ENCODE measurements at regions not wholly inside any gene's neighbourhood (a gene's known extent, or its start where the extent isn't known, plus 50 kb on each side); places are given as distances from the start of the nearest gene placed in this dataset.
"Not testable (repeated sequence)": the region's sequence is repeated elsewhere in the genome, so short reads cannot be mapped to it uniquely, and the experiment has no call there.

DNA sequence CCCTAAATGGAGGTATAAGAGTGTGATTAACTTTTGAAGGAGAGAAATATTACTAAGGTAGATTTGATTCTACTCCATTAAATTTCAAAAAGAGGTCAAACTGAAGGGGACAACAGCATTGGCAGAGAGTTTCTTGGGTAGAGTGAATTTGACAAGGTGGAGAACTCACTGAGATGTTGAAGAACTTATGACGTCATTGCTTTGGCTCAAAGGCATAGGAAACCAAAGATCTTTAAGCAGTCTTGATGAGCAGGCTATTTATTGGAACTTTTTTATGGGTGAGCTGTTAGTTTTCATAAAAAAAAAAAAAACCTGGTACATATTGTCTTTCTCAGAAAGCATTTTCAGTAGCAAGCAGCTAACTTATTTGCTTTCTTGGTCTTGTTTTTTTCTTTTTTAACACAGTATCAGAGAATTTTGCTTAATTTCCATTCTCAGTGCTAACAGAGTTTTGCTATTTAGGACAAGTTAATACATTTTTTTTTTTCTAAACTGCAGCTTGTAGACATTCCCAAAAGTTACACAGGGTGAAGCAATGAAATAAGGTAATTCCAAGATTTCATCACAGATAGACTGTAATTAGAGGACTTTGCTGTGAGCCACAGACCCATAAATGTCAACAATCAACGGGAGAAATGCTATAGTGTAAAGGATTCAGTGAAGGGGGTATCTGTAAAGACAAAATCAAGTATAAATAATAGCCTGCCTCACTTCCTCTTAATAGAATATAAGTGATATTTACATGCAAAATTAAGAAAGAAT is 412.2 kb upstream of the KLHL1 start:
- DNase-seq (ENCODE audit: low spot score), result no peak

DNA sequence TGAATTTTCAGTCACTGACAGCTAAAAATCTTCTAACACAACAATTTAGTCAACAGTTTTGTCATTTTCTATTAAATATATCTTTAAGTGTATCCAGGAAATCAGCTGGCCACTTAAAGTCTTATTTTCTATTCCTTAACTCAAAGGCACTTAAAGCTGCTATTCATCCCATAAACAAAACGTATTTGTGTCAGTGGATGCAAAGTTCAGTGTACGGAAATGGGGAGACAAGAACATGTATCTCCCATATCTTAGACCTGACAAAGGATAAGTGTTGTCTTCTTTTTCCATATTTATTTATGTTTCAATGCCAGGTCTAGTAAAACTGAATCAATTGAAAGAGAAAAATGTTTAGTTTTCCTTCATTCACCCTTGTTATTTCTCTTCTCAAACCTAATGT is 409.8 kb upstream of the KLHL1 start:
- DNase-seq (ENCODE audit: low spot score), result no peak

DNA sequence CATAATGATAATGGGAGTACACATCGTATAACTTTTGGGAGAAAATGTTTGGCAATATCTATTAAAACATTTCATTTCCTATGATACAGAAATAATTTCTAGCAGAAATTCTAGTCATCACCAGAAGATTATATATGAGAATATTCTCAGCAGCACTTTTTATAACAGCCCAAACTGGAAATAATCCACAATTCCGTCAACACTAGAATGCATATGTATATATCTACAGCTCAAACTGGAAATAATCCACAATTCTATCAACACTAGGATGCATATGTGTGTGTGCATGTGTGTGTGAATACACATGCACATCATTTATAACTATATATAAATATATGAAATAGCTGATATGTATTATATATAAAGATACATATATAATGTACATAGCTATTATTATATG is 408.0 kb upstream of the KLHL1 start:
- DNase-seq (ENCODE audit: low spot score), result no peak

DNA sequence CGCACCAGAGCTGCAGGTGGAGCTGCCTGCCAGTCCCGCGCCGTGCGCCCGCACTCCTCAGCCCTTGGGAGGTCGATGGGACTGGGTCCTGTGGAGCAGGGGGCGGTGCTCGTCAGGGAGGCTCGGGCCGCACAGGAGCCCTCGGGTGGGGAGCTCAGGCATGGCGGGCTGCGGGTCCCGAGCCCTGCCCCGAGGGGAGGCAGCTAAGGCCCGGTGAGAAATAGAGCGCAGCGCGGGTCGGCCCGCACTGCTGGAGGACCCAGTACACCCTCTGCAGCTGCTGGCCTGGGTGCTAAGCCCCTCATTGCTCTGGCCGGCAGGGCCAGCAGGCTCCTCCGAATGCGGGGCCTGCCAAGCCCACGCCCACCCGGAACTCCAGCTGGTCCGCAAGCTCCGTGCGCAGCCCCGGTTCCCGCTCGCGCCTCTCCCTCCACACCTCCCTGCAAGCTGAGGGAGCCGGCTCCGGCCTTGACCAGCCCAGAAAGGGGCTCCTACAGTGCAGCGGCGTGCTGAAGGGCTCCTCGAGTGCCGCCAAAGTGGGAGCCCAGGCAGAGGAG is 403.7 kb upstream of the KLHL1 start:
- DNase-seq (ENCODE audit: low spot score), result not testable (repeated sequence)

DNA sequence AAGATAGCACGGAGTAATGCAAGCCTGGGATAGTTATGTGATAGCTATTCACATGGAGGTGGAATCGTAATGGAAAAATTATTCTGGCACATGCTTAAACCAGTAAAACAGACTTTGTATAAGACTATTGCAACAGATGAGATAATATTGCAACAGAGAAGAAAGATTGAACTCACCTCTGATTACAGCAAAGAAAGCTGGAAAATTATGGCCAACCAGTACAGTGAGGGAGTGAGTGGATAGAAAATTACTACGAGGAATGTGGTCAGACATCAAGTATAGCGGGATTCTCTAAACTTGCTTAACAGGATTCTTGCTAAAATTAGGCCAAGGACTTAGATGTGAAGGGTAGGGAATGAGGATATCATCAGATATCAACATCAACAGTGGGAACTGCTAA is 397.6 kb upstream of the KLHL1 start:
- DNase-seq (ENCODE audit: low spot score), result peak; percentile 41

DNA sequence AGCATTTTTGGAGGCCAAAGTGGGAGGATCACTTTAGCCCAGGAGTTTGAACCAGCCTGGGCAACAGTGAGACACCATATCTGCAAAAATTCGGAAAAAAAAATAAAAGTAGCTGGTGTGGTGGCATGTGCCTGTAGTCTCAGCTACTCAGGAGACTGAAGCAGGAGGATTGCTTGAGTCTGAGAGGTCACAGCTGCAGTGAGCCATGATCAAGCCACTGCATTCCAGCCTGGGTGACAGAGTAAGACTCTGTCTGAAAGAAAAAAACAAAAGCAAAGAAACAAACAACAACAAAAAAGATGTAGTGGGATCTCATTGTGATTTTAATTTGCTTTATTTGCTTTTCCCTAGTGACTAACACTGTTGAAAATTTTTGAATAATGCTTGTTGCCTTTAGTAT is 394.7 kb upstream of the KLHL1 start:
- DNase-seq (ENCODE audit: low spot score), result no peak

DNA sequence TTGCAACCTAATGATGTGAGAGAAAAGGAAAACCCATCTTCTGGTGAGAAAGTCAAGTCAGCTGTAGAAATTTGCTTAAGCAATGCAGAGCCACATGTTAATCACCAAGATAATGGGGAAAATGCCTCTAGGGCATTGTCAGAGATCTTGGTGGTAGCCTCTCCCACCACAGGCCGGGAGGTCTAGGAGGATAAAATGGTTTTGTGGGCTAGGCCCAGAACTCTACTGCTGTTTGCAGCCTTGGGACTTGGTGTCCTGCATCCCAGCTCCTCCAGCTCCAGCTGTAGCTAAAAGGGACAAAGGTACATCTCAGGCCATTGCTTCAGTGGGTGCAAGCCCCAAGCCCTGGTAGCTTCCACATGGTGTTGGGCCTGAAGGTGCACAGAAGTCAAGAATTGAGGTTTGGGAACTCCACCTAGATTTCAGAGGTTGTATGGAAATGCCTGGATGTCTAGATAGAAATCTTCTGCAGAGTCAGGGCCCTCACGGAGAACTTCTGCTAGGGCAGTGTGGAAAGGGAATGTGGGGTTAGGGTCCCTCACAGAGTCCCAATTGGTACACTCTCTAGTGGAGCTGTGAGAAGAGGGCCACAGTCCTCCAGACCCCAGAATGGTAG is 382.2 kb upstream of the KLHL1 start:
- no peak for DNase-seq (ENCODE audit: low spot score)

DNA sequence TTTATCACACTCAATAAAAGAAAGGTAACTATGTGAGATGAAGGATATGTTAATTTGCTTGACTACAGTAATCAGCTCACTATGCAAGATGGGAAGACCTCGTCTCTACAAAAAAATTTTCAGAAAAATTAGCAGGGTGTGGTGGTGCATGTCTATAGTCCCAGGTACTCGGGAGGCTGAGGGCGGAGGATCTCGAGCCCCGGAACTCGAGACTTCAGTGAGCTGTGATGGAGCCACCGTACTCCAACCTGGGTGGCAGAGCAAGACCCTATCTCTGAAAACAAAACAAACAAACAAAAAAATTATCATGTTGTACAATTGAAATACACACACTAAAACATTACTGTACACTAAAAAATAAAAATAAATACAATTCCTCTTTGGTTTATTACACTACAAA is 376.7 kb upstream of the KLHL1 start:
- no peak for DNase-seq (ENCODE audit: low spot score)

DNA sequence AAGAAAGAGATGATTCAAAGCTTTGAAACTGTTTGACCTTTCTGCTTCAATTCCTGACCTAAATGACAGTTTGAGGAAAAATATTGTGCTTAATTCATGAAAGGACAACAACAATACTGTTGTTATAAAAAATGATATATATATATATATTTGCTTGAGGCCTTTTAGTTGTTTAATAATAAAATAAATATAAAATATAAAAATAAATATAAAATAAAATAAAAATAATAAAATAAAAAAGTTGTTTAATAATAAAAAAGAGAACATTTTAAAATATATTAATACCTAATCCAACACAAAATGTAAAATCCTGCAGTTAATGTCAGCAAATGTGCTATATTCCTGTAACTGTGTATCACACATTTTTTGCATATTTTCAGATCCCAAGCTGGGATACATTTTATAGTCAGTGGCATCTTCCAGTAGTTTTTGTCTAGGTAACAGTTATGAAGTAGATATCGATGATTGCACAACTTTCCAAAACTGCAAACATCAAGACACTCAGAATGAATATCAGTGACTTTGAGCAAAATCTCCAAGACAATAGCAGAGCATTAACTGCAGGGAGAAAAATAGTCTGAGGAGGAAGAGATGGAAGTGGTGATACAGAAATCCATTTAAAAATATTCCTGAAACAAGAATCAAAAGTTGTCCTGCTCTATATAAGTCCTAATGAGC is 375.5 kb upstream of the KLHL1 start:
- no peak for DNase-seq (ENCODE audit: low spot score)

DNA sequence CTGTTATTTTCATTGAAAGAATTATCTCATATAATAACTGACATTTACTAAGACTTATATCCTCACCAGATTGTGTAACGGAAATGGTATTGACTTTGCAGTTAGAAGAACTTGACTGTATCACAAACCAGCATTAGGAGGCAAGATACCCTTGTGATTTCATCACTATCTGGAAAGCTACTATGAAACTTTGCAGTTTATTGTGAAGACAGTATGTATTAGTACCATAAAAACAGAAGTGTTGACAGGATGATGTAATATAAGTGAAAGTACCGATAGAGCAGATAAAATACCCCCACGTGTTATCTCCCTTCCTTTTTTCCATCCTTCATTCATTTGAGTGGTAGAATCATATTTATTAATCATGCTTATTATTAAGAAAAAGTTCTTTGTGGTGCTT is 365.7 kb upstream of the KLHL1 start:
- DNase-seq (ENCODE audit: low spot score), result no peak

DNA sequence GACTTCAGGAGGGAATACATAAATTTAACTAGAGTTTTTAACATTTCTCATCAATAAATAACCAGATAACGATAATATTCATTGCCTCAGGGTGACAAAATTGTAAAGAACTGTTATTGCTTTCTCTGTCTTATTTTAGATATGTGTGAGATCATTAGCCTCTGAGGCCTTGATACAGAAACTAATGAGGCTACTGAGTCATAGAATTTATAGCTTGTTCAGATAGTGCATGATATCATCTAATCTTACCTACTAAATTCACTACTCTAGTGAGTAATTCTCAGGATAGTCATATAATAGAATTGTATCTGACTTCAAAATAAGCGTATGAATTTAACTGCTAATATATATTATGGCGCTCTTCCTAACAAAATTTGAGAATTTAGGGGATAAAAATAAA is 360.8 kb upstream of the KLHL1 start:
- no peak for DNase-seq (ENCODE audit: low spot score)

DNA sequence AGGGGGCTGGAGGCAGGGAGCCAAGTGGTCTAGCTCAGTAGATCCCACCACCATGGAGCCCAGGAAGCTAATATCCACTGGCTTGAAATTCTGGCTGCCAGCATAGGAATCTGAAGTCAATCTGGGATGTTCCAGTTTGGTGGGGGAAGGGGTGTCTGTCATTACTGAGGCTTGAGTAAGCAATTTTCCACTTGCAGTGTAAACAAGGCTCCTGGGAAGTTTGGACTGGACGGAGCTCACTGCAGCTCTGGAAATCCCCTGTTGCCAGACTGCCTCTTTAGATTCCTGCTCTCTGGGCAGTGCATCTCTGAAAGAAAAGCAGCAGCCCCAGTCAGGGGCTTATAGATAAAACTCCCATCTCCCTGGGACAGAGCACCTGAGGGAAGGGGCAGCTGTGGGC is 349.2 kb upstream of the KLHL1 start:
- no peak for DNase-seq (ENCODE audit: low spot score)

DNA sequence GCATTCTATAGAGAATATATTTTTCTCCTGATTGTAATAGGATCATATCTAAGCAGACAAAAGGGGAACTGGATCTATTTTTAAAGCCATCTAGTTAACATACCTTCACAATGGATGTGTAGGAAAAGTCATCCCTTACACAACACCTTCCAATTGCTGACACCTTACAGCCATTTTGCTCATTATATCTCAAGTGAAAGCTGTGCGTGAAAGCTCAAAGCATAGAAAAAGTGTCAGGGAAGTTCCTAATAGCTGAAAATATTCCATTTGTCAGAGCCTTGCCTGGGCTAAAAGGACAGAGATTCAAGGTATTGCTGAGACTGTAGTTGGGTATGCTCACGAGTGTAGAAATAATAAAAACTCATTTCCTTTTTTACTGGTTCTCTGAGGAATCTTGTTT is 340.6 kb upstream of the KLHL1 start:
- DNase-seq (ENCODE audit: low spot score), result no peak

DNA sequence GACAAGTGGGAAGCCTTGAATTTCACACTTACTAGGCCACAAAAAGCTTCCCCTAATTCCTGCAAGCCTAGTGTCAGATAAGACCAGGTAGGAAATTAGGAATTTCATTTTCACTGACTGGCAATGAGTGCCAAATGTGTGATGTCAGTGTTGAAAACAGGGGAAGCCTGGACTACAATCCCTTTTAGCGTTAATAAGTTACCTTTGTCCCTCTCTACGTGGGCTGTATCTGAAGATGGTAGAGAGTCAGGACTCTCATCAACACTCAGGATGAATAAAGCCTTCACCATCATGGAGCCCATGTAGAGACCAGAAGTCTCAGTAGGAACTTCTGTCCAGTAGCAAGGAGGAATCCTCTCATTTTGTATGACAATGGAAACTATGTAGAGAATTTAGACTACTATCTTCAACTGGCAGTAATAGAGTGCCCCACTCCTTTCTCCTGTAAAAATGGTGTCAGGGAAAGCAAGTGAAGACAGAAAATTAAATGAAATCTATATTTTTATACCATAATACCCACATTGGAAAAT is 324.1 kb upstream of the KLHL1 start:
- no peak for DNase-seq (ENCODE audit: low spot score)

DNA sequence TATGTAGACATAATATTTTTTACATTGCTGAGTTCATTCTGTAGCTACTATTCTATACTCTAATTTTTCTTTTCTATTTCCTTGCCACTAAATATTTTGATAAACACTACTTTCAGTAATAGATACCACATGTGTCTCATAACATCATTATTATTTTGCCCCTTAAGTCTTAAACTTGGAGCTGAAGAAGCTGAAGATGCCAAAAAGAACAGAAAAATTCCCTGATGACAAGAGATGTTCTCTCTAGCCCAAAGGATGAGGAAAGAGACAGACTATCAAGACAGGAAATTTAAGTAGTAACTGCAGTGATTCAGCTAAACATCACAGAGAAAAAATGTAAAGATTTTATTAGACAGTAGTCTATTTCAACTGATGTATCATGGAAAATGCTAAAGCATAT is 322.0 kb upstream of the KLHL1 start:
- DNase-seq (ENCODE audit: low spot score), result no peak

DNA sequence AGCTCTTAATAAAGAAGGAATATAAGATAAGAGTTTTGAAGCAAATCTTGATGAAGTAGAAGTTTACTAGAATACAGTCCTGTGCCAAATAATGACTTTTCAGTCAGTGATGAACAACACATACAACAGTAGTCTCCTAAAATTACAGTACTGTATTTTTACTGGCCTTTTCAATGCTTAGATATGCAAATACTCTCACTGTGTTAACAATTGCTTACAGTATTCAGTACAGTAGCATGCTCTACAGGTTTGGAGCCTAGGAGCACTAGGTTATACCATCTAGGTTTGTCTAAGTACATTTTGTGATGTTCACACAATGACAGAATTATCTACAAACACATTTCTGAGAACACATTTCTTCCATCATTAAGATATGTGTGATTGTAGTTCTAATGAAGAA is 316.7 kb upstream of the KLHL1 start:
- DNase-seq (ENCODE audit: low spot score), result no peak

DNA sequence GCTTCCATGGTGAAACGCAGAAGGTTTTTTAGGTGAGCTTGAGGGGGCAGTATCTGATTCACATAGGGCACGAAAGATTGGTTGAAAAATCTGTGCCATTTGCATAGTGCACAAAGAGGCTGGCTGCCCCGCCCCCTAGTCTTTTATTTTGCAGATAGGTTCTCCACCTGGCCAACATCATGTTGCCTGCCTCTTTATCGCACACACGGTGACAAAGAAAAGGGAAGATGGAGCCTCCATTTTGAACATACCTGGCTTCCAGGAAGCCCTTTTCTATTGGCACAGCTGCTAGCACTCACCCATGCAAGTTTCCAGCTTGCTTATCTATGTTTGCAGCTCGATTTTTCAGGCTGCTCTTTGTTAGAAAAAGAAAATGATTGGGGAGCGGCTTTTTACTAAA is 316.2 kb upstream of the KLHL1 start:
- no peak for DNase-seq (ENCODE audit: low spot score)

DNA sequence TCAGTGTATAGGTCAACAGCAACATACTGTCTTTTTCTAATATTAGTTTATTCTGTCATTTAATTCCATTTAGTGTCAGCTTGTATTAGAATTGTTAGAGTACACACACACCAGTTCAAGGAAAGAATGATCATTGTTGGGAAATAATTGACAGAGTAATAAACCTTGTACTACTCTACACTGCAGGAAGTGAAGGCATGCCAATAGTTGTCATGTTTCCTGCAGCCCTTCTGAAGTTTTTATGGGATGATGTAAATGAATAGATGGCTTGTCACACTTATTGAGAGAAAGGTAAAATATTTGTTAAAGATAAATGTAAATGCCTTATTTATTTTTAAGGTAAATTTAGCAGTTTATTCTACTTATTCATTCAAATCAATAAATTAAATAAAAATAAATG is 306.9 kb upstream of the KLHL1 start:
- DNase-seq (ENCODE audit: low spot score), result no peak

DNA sequence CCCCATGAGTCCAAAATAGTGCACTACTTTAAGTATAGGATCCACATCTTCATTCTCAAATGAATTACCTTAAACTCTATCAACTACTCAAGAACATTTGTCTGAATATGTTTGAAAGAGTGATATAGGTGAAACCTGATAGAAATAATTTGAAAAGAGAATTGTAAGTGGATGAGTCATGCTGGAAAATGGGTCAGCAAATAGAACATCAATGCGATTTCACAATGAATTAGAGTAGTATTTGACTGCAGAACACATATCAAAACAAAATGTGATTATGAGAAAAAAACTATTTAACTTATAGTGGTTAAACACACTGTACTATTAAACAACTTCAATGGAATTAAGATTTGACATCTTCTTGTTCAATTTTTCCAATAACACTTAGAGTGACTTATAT is 300.6 kb upstream of the KLHL1 start:
- no peak for DNase-seq (ENCODE audit: low spot score)

DNA sequence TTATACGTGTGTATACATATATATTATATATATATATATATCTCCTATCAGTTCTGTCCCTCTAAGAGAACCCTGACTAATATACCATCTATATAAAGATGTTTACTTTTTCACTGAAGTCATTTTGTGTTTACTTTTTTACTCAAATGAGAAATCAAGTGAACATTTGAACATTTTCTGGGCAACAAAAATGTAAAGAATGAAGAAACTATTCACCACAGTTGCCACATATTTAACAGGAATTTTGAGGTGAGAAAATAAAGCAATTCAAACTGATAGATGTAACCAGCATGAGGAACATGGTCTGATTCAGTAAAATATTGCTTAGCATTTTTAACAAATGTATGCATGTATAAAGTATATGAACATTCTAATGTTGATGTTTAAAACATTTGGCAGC is 299.2 kb upstream of the KLHL1 start:
- no peak for DNase-seq (ENCODE audit: low spot score)

DNA sequence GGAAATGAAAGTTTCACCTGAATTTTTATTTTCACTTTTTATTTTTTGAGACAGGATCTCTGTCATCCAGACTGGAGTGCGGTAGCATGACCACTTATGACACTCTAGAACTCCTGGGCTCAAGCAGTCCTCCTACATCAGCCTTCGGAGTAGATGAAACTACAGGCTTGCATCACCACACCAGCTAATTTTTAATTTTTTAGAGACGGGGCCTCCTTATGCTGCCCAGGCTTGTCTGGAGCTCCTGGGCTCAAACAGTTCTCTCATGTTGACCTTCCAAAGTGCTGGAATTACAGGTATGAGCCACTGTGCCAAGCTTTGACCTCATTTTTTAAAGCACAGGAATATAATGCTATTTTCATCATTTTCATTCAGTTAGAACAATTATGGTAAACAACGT is 297.0 kb upstream of the KLHL1 start:
- DNase-seq (ENCODE audit: low spot score), result no peak

DNA sequence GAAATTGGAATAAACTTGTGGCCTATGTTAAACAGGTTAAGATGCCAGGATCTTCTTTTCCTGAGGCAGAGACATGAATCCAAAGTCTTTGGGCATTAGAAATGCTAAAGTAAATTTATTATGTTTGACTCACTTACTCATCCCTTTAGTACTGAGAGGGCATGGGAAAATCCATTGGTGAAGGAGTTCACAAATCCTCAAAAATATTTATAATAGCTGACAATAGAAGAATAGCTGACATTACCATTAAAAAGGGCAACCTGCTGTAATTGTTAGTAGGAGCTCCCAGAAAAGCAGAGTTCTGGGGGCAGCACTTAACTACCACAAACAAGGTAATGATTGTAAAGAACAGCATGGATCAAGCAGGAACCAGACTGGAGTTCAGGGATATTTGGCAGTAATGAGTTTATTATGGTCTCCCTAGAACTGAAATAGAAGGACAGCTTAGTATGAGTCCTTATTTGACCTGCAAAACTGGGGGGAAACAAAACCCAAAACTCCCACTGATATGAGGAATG is 285.8 kb upstream of the KLHL1 start:
- DNase-seq (ENCODE audit: low spot score), result no peak
